ENCODE measurements at regions not wholly inside any gene's neighbourhood (a gene's known extent, or its start where the extent isn't known, plus 50 kb on each side); places are given as distances from the start of the nearest gene placed in this dataset.
"Not testable (repeated sequence)": the region's sequence is repeated elsewhere in the genome, so short reads cannot be mapped to it uniquely, and the experiment has no call there.

- DNase-seq (ENCODE audit: low read depth in 2 of 2): no peak
Measured at GRCh38 chrX:8105531-8105930, 65.5 kb downstream of the VCX2 start.

- no peak for DNase-seq (ENCODE audit: low read depth in 2 of 2)
Measured at GRCh38 chrX:8103655-8104054, 67.4 kb downstream of the VCX2 start.

GRCh38 chrX:8091510-8091909, 79.6 kb downstream of the VCX2 start:
- no peak for DNase-seq (ENCODE audit: low read depth in 2 of 2)

- DNase-seq (ENCODE audit: low read depth in 2 of 2): no peak
Measured at GRCh38 chrX:8090906-8091305, 80.2 kb downstream of the VCX2 start.

GRCh38 chrX:8090482-8090881, 80.6 kb downstream of the VCX2 start:
- DNase-seq (ENCODE audit: low read depth in 2 of 2): no peak

GRCh38 chrX:8089141-8089540, 81.9 kb downstream of the VCX2 start:
- no peak for DNase-seq (ENCODE audit: low read depth in 2 of 2)

- DNase-seq (ENCODE audit: low read depth in 2 of 2): no peak
Measured at GRCh38 chrX:8084006-8084405, 87.1 kb downstream of the VCX2 start.

GRCh38 chrX:8083286-8083685, 87.8 kb downstream of the VCX2 start:
- DNase-seq (ENCODE audit: low read depth in 2 of 2): no peak

- no peak for DNase-seq (ENCODE audit: low read depth in 2 of 2)
Measured at GRCh38 chrX:8075636-8076035, 95.4 kb downstream of the VCX2 start.

- no peak for DNase-seq (ENCODE audit: low read depth in 2 of 2)
Measured at GRCh38 chrX:8067754-8068462, 103.2 kb downstream of the VCX2 start.

GRCh38 chrX:8052909-8053308, 118.2 kb downstream of the VCX2 start:
- DNase-seq (ENCODE audit: low read depth in 2 of 2): no peak

GRCh38 chrX:8049827-8050226, 121.2 kb downstream of the VCX2 start:
- DNase-seq (ENCODE audit: low read depth in 2 of 2): no peak

- DNase-seq (ENCODE audit: low read depth in 2 of 2): no peak
Measured at GRCh38 chrX:8048466-8048865, 121.3 kb upstream of the PNPLA4 start.

- DNase-seq (ENCODE audit: low read depth in 2 of 2): no peak
Measured at GRCh38 chrX:8044947-8045346, 117.7 kb upstream of the PNPLA4 start.

- DNase-seq (ENCODE audit: low read depth in 2 of 2): no peak
Measured at GRCh38 chrX:8043546-8043945, 116.3 kb upstream of the PNPLA4 start.

GRCh38 chrX:8043121-8043520, 115.9 kb upstream of the PNPLA4 start:
- DNase-seq (ENCODE audit: low read depth in 2 of 2): no peak

- DNase-seq (ENCODE audit: low read depth in 2 of 2): no peak
Measured at GRCh38 chrX:8042304-8042703, 115.1 kb upstream of the PNPLA4 start.

- DNase-seq (ENCODE audit: low read depth in 2 of 2): not testable (repeated sequence)
Measured at GRCh38 chrX:8039711-8040110, 112.5 kb upstream of the PNPLA4 start.

- no peak for DNase-seq (ENCODE audit: low read depth in 2 of 2)
Measured at GRCh38 chrX:8037593-8038348, 110.6 kb upstream of the PNPLA4 start.

- no peak for DNase-seq (ENCODE audit: low read depth in 2 of 2)
Measured at GRCh38 chrX:8036914-8037313, 109.7 kb upstream of the PNPLA4 start.

GRCh38 chrX:8034058-8034457, 106.8 kb upstream of the PNPLA4 start:
- DNase-seq (ENCODE audit: low read depth in 2 of 2): no peak

- no peak for DNase-seq (ENCODE audit: low read depth in 2 of 2)
Measured at GRCh38 chrX:8033175-8033574, 106.0 kb upstream of the PNPLA4 start.

- no peak for DNase-seq (ENCODE audit: low read depth in 2 of 2)
Measured at GRCh38 chrX:8030361-8030760, 103.1 kb upstream of the PNPLA4 start.

All from activated CD8-positive, alpha-beta memory T cell treated with anti-CD3 and anti-CD28 coated beads for 4 hours (primary cell).